ENCODE measurements at regions not wholly inside any gene's neighbourhood (a gene's known extent, or its start where the extent isn't known, plus 50 kb on each side); places are given as distances from the start of the nearest gene placed in this dataset.

- Histone ChIP-seq H3K36me3 (replicated peaks in 1 of 2; ENCODE audit: control insufficient read depth in 1 of 2, insufficient read depth in 2 of 2, low read length in 2 of 2) (no peaks in the 10 kb centered on the region), H3K4me3 (replicated peaks in 1 of 3; ENCODE audit: insufficient read depth in 1 of 3, low read depth in 2 of 3, low read length in 3 of 3) (no peak overlapping the region), H4K20me1 (ENCODE audit: insufficient read depth, low read length) (no peaks in the 10 kb centered on the region), H3K4me2 (ENCODE audit: low read depth, low read length) (no peak overlapping the region), H3K4me1 (ENCODE audit: insufficient read depth, low read length) (no peaks in the 10 kb centered on the region), H3K27ac (ENCODE audit: extremely low read length, insufficient read depth, low read length) (no peak overlapping the region), H3K27me3 (ENCODE audit: control insufficient read depth in 1 of 2, insufficient read depth in 2 of 2, low read length in 2 of 2) (peaks cover 0 to 3% of the 10 kb centered on the region in 2 experiments; a peak in 2 of 5 replicates), H3K79me2 (ENCODE audit: insufficient read depth, low read length) (no peaks in the 10 kb centered on the region), H3K9me3 (ENCODE audit: low read length) (peaks cover 13% of the 10 kb centered on the region), H2AFZ (ENCODE audit: low read length) (no peak overlapping the region), H3K9ac (ENCODE audit: insufficient read depth, low read depth, low read length) (no peak overlapping the region)
- in situ Hi-C loops (cut with HindIII; ENCODE audit: extremely low pct_ligation_motif_present, low pct_unique_long_range_greater_than_20kb) (no loop called here), intact Hi-C loops (cut with micrococcal nuclease; ENCODE audit: unreplicated experiment) (no loop called here)
- POLR2A ChIA-PET, result no interaction called here
- WGBS (ENCODE audit: low lambda C conversion rate), result 7% methylated on average over 9 of the region's 14 CpGs
- no peak for FAIRE-seq
- no TSS peak for BruUV-seq (replicated peaks)
- no peak for ATAC-seq
- no peak for DNase-seq (ENCODE audit: low spot score)
- CTCF ChIA-PET (ENCODE audit: low intra/inter-chr PET ratio, low total read pairs), result no interaction called here
- TF ChIP-seq ZNF644 (CRISPR knock-in tag; IDR thresholded peaks at IDR 0.05; ENCODE audit: low read depth) (no peak), ZNF614 (CRISPR knock-in tag; IDR thresholded peaks at IDR 0.05; ENCODE audit: borderline replicate concordance) (no peak), TOE1 (CRISPR knock-in tag; IDR thresholded peaks at IDR 0.05) (no peak), MAX (IDR thresholded peaks at IDR 0.05) (no peak), ZNF318 (CRISPR knock-in tag; IDR thresholded peaks at IDR 0.05) (no peak), KDM6A (CRISPR knock-in tag; IDR thresholded peaks at IDR 0.05; ENCODE audit: low read depth) (no peak), CENPT (CRISPR knock-in tag; IDR thresholded peaks at IDR 0.05; ENCODE audit: low read depth) (no peak), TEAD3 (CRISPR knock-in tag; optimal IDR thresholded peaks at IDR 0.05; ENCODE audit: borderline replicate concordance) (no peak), ATRX (CRISPR knock-in tag; IDR thresholded peaks at IDR 0.05; ENCODE audit: borderline replicate concordance) (no peak), ONECUT2 (CRISPR knock-in tag; IDR thresholded peaks at IDR 0.05) (no peak), ZNF44 (CRISPR knock-in tag; IDR thresholded peaks at IDR 0.05) (no peak), ETS1 (CRISPR knock-in tag; IDR thresholded peaks at IDR 0.05) (no peak)
These were observed 225.2 kb upstream of the TSHZ3 start for GRCh38 chr19:31574251-31574973.

All from HepG2 (cell line).